ENCODE measurements at regions not wholly inside any gene's neighbourhood (a gene's known extent, or its start where the extent isn't known, plus 50 kb on each side); places are given as distances from the start of the nearest gene placed in this dataset.
"Not testable (repeated sequence)": the region's sequence is repeated elsewhere in the genome, so short reads cannot be mapped to it uniquely, and the experiment has no call there.

- Histone ChIP-seq H3K27ac (replicated peaks) (no peak overlapping the region), H3K4me3 (replicated peaks; ENCODE audit: insufficient read depth, low read length) (no peak overlapping the region), H3K27me3 (ENCODE audit: insufficient read depth, poor library complexity, severe bottlenecking) (no peaks in the 10 kb centered on the region)
- TF ChIP-seq GABPA (IDR thresholded peaks at IDR 0.05; ENCODE audit: low read depth) (no peak), SPI1 (IDR thresholded peaks at IDR 0.05; ENCODE audit: borderline replicate concordance, low read depth) (no peak), REST (IDR thresholded peaks at IDR 0.05; ENCODE audit: insufficient replicate concordance, low read depth) (no peak), POLR2AphosphoS5 (IDR thresholded peaks at IDR 0.05; ENCODE audit: low read depth) (no peak), CTCF (IDR thresholded peaks at IDR 0.05; ENCODE audit: insufficient read depth, low read length) (no peak)
- no peak for DNase-seq (ENCODE audit: low read depth in 1 of 2, low spot score in 1 of 2)
Observed at GRCh38 chr14:29005647-29006046, 239.1 kb downstream of the FOXG1 start.

GRCh38 chr14:29007990-29008389 is 241.4 kb downstream of the FOXG1 start:
- TF ChIP-seq POLR2AphosphoS5 (IDR thresholded peaks at IDR 0.05; ENCODE audit: low read depth) (no peak), SPI1 (IDR thresholded peaks at IDR 0.05; ENCODE audit: borderline replicate concordance, low read depth) (no peak), CTCF (IDR thresholded peaks at IDR 0.05; ENCODE audit: insufficient read depth, low read length) (no peak), REST (IDR thresholded peaks at IDR 0.05; ENCODE audit: insufficient replicate concordance, low read depth) (no peak), GABPA (IDR thresholded peaks at IDR 0.05; ENCODE audit: low read depth) (no peak)
- Histone ChIP-seq H3K4me3 (replicated peaks; ENCODE audit: insufficient read depth, low read length) (no peak overlapping the region), H3K27me3 (ENCODE audit: insufficient read depth, poor library complexity, severe bottlenecking) (no peaks in the 10 kb centered on the region), H3K27ac (replicated peaks) (no peak overlapping the region)
- DNase-seq (ENCODE audit: low read depth in 1 of 2, low spot score in 1 of 2): no peak

GRCh38 chr14:29016050-29016900 is 249.7 kb downstream of the FOXG1 start:
- H3K27me3 ChIP-seq (ENCODE audit: insufficient read depth, poor library complexity, severe bottlenecking): no peaks in the 10 kb centered on the region
- no peak overlapping the region for H3K27ac ChIP-seq (replicated peaks)
- no peak overlapping the region for H3K4me3 ChIP-seq (replicated peaks; ENCODE audit: insufficient read depth, low read length)
- peak in 1 of 2 experiments; percentile 3 for DNase-seq (ENCODE audit: low read depth in 1 of 2, low spot score in 1 of 2)
- TF ChIP-seq CTCF (IDR thresholded peaks at IDR 0.05; ENCODE audit: insufficient read depth, low read length): peak; percentile 49
- no peak for TF ChIP-seq REST (IDR thresholded peaks at IDR 0.05; ENCODE audit: insufficient replicate concordance, low read depth)

- not testable (repeated sequence) for H3K27me3 ChIP-seq (ENCODE audit: insufficient read depth, poor library complexity, severe bottlenecking); DNase-seq (ENCODE audit: low read depth in 1 of 2, low spot score in 1 of 2); H3K4me3 ChIP-seq (replicated peaks; ENCODE audit: insufficient read depth, low read length); H3K27ac ChIP-seq (replicated peaks)
Observed at GRCh38 chr14:29023505-29023904, 256.9 kb downstream of the FOXG1 start.

GRCh38 chr14:29027441-29027840 is 260.9 kb downstream of the FOXG1 start:
- H3K4me3 ChIP-seq (replicated peaks; ENCODE audit: insufficient read depth, low read length); H3K27ac ChIP-seq (replicated peaks); H3K27me3 ChIP-seq (ENCODE audit: insufficient read depth, poor library complexity, severe bottlenecking); DNase-seq (ENCODE audit: low read depth in 1 of 2, low spot score in 1 of 2): not testable (repeated sequence)
